ENCODE measurements at regions not wholly inside any gene's neighbourhood (a gene's known extent, or its start where the extent isn't known, plus 50 kb on each side); places are given as distances from the start of the nearest gene placed in this dataset.

DNA sequence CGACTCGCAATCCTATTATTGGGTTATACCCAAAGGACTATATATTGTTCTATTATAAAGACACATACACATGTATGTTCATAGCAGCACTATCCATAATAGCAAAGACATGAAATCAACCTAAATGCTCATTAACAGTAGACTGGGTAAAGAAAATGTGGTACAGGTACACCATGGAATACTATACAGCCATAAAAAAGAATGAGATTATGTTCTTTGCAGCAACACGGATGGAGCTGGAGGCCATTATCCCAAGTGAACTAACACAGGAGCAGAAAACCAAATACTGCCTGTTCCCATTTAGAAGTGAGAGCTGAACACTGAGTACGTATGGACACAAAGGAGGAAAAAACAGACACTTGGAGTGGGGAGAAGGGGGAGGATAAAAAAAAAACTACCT lies 536.8 kb upstream of the DPP6 start (continued):
- TF ChIP-seq, protein P1, sequence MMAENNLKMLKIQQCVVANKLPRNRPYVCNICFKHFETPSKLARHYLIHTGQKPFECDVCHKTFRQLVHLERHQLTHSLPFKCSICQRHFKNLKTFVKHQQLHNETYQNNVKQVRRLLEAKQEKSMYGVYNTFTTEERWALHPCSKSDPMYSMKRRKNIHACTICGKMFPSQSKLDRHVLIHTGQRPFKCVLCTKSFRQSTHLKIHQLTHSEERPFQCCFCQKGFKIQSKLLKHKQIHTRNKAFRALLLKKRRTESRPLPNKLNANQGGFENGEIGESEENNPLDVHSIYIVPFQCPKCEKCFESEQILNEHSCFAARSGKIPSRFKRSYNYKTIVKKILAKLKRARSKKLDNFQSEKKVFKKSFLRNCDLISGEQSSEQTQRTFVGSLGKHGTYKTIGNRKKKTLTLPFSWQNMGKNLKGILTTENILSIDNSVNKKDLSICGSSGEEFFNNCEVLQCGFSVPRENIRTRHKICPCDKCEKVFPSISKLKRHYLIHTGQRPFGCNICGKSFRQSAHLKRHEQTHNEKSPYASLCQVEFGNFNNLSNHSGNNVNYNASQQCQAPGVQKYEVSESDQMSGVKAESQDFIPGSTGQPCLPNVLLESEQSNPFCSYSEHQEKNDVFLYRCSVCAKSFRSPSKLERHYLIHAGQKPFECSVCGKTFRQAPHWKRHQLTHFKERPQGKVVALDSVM (CRISPR knock-in tag; IDR thresholded peaks at IDR 0.05), result no peak
- TF ChIP-seq ZNF207 (IDR thresholded peaks at IDR 0.05; ENCODE audit: borderline replicate concordance) (no peak), KAT2B (IDR thresholded peaks at IDR 0.05; ENCODE audit: borderline replicate concordance, low read depth, low read length) (no peak), TCF12 (IDR thresholded peaks at IDR 0.05) (no peak), TCF12 (CRISPR knock-in tag; IDR thresholded peaks at IDR 0.05) (no peak), ZNF605 (CRISPR knock-in tag; IDR thresholded peaks at IDR 0.05) (no peak), RCOR2 (CRISPR knock-in tag; IDR thresholded peaks at IDR 0.05) (no peak)

DNA sequence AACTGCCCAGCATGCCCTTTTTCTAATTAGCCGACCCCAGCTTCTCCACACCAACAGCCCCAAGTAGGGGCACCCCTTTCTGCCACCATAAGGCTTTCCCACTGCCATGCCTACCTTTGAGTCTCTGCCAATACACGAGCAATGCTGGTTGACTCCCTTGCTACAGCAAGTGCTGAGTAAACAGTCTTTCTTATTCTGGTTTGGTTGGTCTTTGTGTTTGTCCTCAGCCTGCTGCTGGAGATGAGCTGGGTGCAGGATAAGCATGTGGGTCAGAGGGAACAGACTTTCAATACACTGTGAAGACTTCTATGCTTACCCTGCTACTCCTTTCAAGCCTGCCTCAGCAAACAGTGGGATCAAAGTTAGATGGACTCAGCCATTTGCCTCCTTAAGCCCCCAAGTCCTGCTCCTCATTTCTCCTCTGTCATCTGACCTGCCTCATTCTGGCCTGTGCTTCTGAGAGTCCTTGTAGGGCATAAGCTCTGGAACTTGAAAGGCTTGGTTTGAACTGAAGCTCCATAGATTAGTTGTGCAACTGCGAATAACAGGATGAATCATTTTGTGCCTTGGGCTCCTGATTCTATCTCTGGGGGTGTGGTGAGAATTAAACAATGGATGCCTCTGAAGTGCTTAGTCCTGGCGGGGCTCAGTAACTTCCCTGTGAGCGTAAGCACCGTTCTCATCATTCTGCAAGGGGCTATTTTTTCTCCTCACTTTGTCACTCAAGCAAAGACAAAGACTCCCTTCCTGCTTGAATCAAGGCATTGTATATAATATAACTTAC lies 533.8 kb upstream of the DPP6 start:
- H3K4me1 ChIP-seq (ENCODE audit: insufficient read depth, low read length), result no peaks in the 10 kb centered on the region
- 27% methylated on average over 6 of the region's 6 CpGs for WGBS (ENCODE audit: low lambda C conversion rate)
- H3K36me3 ChIP-seq (replicated peaks in 1 of 2; ENCODE audit: control insufficient read depth in 1 of 2, insufficient read depth in 2 of 2, low read length in 2 of 2), result no peaks in the 10 kb centered on the region
- peaks cover 0 to 4% of the 10 kb centered on the region in 2 experiments; a peak in 1 of 5 replicates for H3K27me3 ChIP-seq (ENCODE audit: control insufficient read depth in 1 of 2, insufficient read depth in 2 of 2, low read length in 2 of 2)
- H4K20me1 ChIP-seq (ENCODE audit: insufficient read depth, low read length), result no peaks in the 10 kb centered on the region
- no peak overlapping the region for H3K4me2 ChIP-seq (ENCODE audit: low read depth, low read length)
- no peaks in the 10 kb centered on the region for H3K9me3 ChIP-seq (ENCODE audit: low read length)
- ChIA-PET CTCF (ENCODE audit: low intra/inter-chr PET ratio, low total read pairs) (no interaction called here), POLR2A (no interaction called here)
- no TSS peak for BruUV-seq (replicated peaks)
- DNase-seq (ENCODE audit: low spot score), result no peak
- TF ChIP-seq ZNF326 (CRISPR knock-in tag; IDR thresholded peaks at IDR 0.05; ENCODE audit: borderline replicate concordance), result no peak
- TF ChIP-seq SMARCE1 (IDR thresholded peaks at IDR 0.05; ENCODE audit: borderline replicate concordance), result no peak
- TF ChIP-seq KAT2B (IDR thresholded peaks at IDR 0.05; ENCODE audit: borderline replicate concordance, low read depth, low read length), result no peak
- no peak for TF ChIP-seq ZNF274 (CRISPR knock-in tag; IDR thresholded peaks at IDR 0.05)
- no peak for TF ChIP-seq HES4 (CRISPR knock-in tag; IDR thresholded peaks at IDR 0.05; ENCODE audit: borderline replicate concordance)
- no peak for TF ChIP-seq MBNL3 (CRISPR knock-in tag; conservative IDR thresholded peaks at IDR 0.05)
- TF ChIP-seq JUN (CRISPR knock-in tag; IDR thresholded peaks at IDR 0.05), result no peak
- TF ChIP-seq, protein P2, sequence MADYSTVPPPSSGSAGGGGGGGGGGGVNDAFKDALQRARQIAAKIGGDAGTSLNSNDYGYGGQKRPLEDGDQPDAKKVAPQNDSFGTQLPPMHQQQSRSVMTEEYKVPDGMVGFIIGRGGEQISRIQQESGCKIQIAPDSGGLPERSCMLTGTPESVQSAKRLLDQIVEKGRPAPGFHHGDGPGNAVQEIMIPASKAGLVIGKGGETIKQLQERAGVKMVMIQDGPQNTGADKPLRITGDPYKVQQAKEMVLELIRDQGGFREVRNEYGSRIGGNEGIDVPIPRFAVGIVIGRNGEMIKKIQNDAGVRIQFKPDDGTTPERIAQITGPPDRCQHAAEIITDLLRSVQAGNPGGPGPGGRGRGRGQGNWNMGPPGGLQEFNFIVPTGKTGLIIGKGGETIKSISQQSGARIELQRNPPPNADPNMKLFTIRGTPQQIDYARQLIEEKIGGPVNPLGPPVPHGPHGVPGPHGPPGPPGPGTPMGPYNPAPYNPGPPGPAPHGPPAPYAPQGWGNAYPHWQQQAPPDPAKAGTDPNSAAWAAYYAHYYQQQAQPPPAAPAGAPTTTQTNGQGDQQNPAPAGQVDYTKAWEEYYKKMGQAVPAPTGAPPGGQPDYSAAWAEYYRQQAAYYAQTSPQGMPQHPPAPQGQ (CRISPR knock-in tag; IDR thresholded peaks at IDR 0.05; ENCODE audit: borderline replicate concordance), result no peak
- TF ChIP-seq ZNF564 (CRISPR knock-in tag; IDR thresholded peaks at IDR 0.05), result no peak
- TF ChIP-seq MAZ (IDR thresholded peaks at IDR 0.05; ENCODE audit: borderline replicate concordance, low read depth, low read length), result no peak
- no peak for TF ChIP-seq MAZ (CRISPR knock-in tag; IDR thresholded peaks at IDR 0.05; ENCODE audit: low read depth)
- in situ Hi-C loops (cut with HindIII; ENCODE audit: extremely low pct_ligation_motif_present, low pct_unique_long_range_greater_than_20kb) (no loop called here), intact Hi-C loops (cut with micrococcal nuclease; ENCODE audit: unreplicated experiment) (no loop called here)
- no peak for ATAC-seq
- no peak overlapping the region for H2AFZ ChIP-seq (ENCODE audit: low read length)
- no peaks in the 10 kb centered on the region for H3K79me2 ChIP-seq (ENCODE audit: insufficient read depth, low read length)
- no peak overlapping the region for H3K4me3 ChIP-seq (replicated peaks in 1 of 3; ENCODE audit: insufficient read depth in 1 of 3, low read depth in 2 of 3, low read length in 3 of 3)
- no peak overlapping the region for H3K9ac ChIP-seq (ENCODE audit: insufficient read depth, low read depth, low read length)
- H3K27ac ChIP-seq (ENCODE audit: extremely low read length, insufficient read depth, low read length), result no peak overlapping the region
- FAIRE-seq, result no peak
